ENCODE measurements at regions not wholly inside any gene's neighbourhood (a gene's known extent, or its start where the extent isn't known, plus 50 kb on each side); places are given as distances from the start of the nearest gene placed in this dataset.
"Not testable (repeated sequence)": the region's sequence is repeated elsewhere in the genome, so short reads cannot be mapped to it uniquely, and the experiment has no call there.

DNA sequence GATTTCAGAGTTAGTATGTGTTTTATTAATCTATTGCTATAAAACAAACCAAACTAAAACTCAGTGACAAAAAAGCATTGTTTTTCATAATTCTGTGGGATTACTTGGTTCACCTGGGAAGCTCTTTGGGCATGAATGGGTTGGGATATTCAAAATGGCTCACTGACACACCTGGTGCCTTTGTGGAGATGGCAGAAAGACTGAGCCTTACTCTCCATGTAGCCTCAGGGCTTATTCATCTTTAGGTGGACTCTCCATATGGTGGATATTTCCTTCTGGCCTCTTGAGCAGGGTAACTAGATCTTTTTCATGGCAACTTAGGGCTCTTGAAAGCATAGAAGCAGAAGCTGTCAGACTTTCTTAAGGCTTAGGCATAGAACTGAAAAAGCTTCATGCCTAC is 1102.8 kb upstream of the SEL1L start:
- no peaks in the 10 kb centered on the region for H3K27me3 Mint-ChIP-seq
- no peaks in the 10 kb centered on the region for H3K36me3 Mint-ChIP-seq (ENCODE audit: low read depth)
- H3K9me3 Mint-ChIP-seq = no peaks in the 10 kb centered on the region
- H3K4me1 Mint-ChIP-seq = no peaks in the 10 kb centered on the region
- intact Hi-C loops (cut with micrococcal nuclease) = no loop called here
- DNase-seq = no peak
- H3K4me3 Mint-ChIP-seq = no peak overlapping the region
- H3K27ac Mint-ChIP-seq = no peak overlapping the region

DNA sequence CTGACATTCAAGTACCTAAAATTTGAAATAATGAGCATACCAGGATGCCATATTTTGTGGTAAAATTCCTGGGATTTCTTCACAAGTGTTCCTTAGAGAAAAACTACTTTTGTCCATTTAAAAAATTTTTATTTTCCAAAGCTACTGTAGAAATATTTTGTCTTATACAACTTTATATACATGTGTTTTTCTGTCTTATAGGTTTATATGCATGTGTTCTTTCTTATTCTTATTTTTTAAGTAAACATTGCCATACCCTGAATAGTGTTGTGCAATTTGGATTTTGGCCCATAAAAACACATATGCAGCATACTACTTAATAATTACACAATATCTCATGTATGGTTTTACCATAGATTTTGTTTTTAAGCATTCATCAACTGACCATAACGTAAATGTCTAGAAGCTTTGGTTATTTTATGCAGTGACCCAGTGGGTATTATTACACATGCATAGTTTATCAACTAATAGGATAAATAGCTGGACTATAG is 1107.4 kb upstream of the SEL1L start:
- intact Hi-C loops (cut with micrococcal nuclease) = no loop called here
- H3K36me3 Mint-ChIP-seq (ENCODE audit: low read depth) = no peaks in the 10 kb centered on the region
- no peaks in the 10 kb centered on the region for H3K27me3 Mint-ChIP-seq

DNA sequence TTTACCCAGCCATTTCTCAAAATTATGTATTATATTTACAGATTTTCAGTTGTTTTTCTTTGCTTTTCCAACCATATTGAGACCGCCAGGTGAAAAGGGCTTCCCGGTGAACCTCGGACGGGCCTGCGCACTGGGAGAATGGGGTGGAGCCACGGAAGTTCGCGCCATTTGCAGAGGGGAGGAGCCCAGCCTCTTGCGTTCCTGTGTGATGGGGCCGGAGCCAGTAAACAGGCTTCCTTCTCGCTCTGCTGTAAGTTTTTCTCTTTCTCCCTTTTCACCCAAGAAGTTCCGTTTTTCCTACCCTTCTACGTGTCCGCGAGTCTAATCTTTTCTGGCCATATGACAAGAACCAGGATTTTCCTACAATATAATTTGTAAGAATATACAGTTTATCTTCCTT is 1108.8 kb upstream of the SEL1L start:
- Mint-ChIP-seq H3K4me3 (peak overlapping the region; percentile 65), H3K9me3 (no peaks in the 10 kb centered on the region), H3K27me3 (no peaks in the 10 kb centered on the region), H3K4me1 (no peaks in the 10 kb centered on the region), H3K36me3 (ENCODE audit: low read depth) (no peaks in the 10 kb centered on the region), H3K27ac (no peak overlapping the region)
- intact Hi-C loops (cut with micrococcal nuclease) = no loop called here
- peak; percentile 74 for DNase-seq

More for the DNA sequence above, 1107.4 kb upstream of the SEL1L start:
- no peak for DNase-seq
- Mint-ChIP-seq H3K9me3 (no peaks in the 10 kb centered on the region), H3K27ac (no peak overlapping the region), H3K4me1 (no peaks in the 10 kb centered on the region), H3K4me3 (no peak overlapping the region)

DNA sequence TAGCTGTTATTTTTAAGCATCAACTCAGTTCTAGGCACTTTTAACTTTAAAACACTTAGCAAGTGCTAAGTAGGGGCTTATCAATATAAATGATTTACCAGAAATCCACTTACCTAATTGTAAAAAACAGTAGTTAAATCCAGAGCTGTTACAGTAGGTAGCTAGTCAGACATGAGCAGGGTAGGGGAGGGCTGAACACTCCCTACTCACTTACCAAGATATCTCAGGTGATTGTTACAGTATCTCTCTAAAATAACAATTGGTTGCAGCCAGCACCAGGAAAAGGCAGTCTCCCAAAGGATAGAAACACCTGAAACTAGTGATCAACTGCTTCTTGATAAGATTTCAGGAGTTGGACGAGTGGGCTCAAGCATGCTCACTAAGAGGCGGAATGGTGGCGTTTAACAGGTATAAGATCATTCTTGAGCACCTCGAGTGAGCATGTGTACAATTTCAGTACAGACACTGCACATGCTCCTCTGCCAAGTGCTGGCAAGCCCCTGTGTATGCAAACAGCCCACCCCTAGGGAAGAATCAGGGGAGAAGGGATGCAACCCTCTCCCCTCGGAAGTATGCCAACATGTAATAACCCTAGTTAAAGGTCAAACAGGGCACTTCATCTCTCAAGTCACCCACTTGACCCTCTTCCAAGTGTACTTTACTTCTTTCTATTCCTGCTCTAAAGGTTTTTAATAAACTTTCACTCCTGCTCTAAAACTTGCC is 1113.6 kb upstream of the SEL1L start:
- no peaks in the 10 kb centered on the region for H3K4me1 Mint-ChIP-seq
- no peaks in the 10 kb centered on the region for H3K27me3 Mint-ChIP-seq
- intact Hi-C loops (cut with micrococcal nuclease) = no loop called here
- H3K36me3 Mint-ChIP-seq (ENCODE audit: low read depth) = no peaks in the 10 kb centered on the region
- no peak overlapping the region for H3K4me3 Mint-ChIP-seq
- H3K27ac Mint-ChIP-seq = no peak overlapping the region
- DNase-seq = no peak
- no peaks in the 10 kb centered on the region for H3K9me3 Mint-ChIP-seq

DNA sequence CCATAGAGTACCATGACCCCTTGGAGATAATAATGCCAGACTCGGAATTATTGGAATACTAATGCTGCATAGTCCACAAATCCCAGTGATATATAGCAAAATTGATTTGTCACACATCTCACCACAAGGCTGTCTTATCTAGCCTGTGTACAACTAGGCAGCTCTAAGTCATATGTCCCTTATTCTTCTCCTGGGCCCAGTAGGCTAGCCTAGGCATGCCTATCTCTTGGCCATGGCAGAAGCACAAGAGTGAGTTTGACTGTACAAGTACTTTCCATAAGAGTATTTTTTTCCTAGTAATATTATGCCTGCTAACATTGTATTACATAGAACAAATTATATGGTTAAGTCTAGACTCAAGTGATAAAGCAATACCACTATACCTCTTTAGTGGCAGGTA is 1122.1 kb upstream of the SEL1L start:
- Mint-ChIP-seq H3K27me3 (no peaks in the 10 kb centered on the region), H3K4me1 (no peaks in the 10 kb centered on the region), H3K27ac (no peak overlapping the region)

DNA sequence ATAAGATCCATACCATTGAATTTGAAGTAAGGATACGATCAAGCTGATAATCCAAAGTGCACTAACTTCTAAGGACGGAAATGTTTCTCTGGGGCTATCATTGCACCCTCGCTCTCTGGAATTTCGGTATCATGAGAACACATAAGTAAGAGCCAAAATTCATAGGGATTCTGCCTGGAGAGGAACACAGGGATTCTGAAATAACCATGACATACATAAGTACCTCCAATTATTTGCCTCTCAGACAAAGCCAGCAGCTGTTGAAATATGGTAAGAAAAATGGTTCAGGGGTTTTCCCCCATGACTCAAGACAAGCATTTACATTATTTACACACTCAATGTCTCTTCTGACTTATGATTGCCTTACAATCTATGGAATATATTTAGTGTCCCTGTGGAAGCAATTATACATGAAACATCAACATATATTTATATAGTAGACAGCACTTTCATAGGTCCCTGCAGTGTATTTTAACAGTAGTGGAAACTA is 1123.6 kb upstream of the SEL1L start:
- H3K27ac Mint-ChIP-seq = no peak overlapping the region
- no peaks in the 10 kb centered on the region for H3K4me1 Mint-ChIP-seq
- H3K36me3 Mint-ChIP-seq (ENCODE audit: low read depth) = no peaks in the 10 kb centered on the region
- H3K27me3 Mint-ChIP-seq = no peaks in the 10 kb centered on the region
- no peak overlapping the region for H3K4me3 Mint-ChIP-seq
- intact Hi-C loops (cut with micrococcal nuclease) = no loop called here
- DNase-seq = no peak
- no peaks in the 10 kb centered on the region for H3K9me3 Mint-ChIP-seq

More for the DNA sequence above, 1122.1 kb upstream of the SEL1L start:
- H3K36me3 Mint-ChIP-seq (ENCODE audit: low read depth) = no peaks in the 10 kb centered on the region
- H3K4me3 Mint-ChIP-seq = no peak overlapping the region
- intact Hi-C loops (cut with micrococcal nuclease) = no loop called here
- no peaks in the 10 kb centered on the region for H3K9me3 Mint-ChIP-seq
- DNase-seq = no peak

DNA sequence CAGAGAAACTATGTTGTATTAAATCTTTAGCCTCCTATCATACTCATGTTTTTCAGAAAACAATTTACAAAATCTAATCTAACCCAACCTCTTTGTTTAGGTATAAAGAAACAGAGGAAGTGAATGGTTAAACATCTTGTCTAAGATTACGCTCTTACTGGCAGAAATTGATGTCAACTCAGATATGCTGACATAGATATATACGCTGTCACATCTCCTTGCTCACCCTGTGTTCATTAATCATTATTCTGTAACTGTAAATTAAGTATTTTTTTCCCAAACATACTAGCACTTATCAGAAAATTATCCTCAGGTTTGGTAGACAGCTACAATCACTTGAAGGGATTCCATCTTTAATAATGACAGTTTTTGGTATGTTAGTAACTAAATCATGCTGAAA is 1127.6 kb upstream of the SEL1L start:
- DNase-seq = no peak
- Mint-ChIP-seq H3K27me3 (no peaks in the 10 kb centered on the region), H3K27ac (no peak overlapping the region), H3K4me1 (no peaks in the 10 kb centered on the region), H3K9me3 (no peaks in the 10 kb centered on the region), H3K4me3 (no peak overlapping the region), H3K36me3 (ENCODE audit: low read depth) (no peaks in the 10 kb centered on the region)
- intact Hi-C loops (cut with micrococcal nuclease) = no loop called here

DNA sequence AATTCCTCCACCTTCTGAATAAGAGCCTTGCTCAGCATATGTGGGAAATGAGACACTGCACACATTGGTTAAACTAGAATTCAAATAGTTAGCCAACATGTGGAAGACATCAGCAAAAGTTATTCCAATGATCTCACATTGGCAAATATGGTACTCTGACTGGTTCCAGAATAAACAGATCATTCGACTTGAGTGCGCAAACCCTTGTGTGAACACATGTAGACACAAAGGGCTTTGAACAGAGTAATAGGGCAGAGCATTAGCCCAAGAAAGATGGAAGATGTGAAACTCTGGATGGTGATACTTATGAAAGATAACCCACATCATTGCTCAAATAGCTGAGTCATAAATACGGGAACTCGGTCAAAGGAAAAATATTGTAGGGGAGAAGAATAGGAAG is 1133.4 kb upstream of the SEL1L start:
- intact Hi-C loops (cut with micrococcal nuclease) = no loop called here
- peaks cover 4% of the 10 kb centered on the region for H3K9me3 Mint-ChIP-seq
- H3K27ac Mint-ChIP-seq = no peak overlapping the region
- no peaks in the 10 kb centered on the region for H3K36me3 Mint-ChIP-seq (ENCODE audit: low read depth)
- DNase-seq = no peak
- H3K4me1 Mint-ChIP-seq = no peaks in the 10 kb centered on the region
- H3K27me3 Mint-ChIP-seq = no peaks in the 10 kb centered on the region
- H3K4me3 Mint-ChIP-seq = no peak overlapping the region

DNA sequence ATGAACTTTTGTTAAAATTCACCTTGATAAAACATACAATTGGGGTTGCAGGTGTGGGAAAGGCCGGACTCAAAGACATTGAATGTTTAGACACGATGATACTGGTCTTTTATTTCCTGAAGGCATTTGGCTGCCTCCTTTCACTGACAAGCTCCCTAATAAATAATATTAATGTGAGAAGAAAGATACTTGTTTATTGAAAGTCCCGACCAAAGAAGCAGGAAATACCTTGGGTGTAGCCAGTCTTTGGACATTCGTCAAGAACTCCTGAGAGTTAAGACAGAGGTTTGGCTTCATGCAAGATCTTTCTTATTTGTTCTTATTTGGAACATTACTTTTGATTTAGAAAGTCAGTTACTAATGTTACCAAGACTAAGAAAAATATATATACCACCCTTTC is 1133.8 kb upstream of the SEL1L start:
- DNase-seq = no peak
- Mint-ChIP-seq H3K27ac (no peak overlapping the region), H3K27me3 (no peaks in the 10 kb centered on the region), H3K9me3 (peaks cover 4% of the 10 kb centered on the region), H3K4me3 (no peak overlapping the region), H3K4me1 (no peaks in the 10 kb centered on the region), H3K36me3 (ENCODE audit: low read depth) (no peaks in the 10 kb centered on the region)
- intact Hi-C loops (cut with micrococcal nuclease) = no loop called here

DNA sequence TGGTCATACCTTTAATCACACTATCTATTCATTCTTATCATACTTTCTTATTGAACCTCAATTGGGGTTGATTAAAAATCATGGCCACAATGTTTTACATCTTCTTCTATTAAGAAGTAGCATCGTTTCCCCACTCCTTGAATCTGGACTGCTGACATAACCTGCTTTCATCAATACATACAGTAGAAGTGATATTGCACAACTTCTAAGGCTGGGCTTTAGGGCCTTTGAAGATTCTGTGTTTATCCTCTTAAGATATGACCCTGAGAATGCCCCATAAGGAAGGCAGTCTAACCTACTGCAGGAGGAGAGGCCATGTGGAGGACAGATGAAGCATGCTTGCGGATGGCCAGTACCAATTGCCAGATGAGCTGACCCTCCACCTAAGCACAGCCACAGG is 1142.8 kb upstream of the SEL1L start:
- H3K4me3 Mint-ChIP-seq = no peak overlapping the region
- H3K4me1 Mint-ChIP-seq = no peaks in the 10 kb centered on the region
- H3K9me3 Mint-ChIP-seq = peaks cover 3% of the 10 kb centered on the region
- H3K36me3 Mint-ChIP-seq (ENCODE audit: low read depth) = no peaks in the 10 kb centered on the region
- H3K27me3 Mint-ChIP-seq = no peaks in the 10 kb centered on the region
- H3K27ac Mint-ChIP-seq = no peak overlapping the region
- no peak for DNase-seq
- intact Hi-C loops (cut with micrococcal nuclease) = no loop called here

DNA sequence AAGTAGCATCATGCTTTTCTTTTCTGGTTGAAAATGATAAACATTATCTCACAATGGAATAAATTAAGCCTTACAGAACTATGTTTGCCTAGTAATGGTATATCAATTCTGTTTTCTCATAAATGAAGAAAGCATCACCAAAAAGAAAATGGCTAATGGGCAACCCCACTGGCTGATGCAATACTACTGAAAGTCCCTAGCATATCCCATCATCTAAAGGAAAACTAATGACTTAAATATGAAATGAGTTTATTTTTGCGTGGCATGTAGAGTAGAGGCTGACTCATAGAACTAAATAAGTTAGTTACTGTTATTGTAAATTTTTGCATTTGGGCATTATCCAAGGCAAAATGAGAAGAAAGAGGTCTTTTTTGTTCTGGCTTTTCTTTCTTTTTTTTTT is 1156.3 kb upstream of the SEL1L start:
- Mint-ChIP-seq H3K27me3 (no peaks in the 10 kb centered on the region), H3K4me1 (no peaks in the 10 kb centered on the region), H3K9me3 (peaks cover 3% of the 10 kb centered on the region), H3K4me3 (no peak overlapping the region), H3K27ac (no peak overlapping the region), H3K36me3 (ENCODE audit: low read depth) (no peaks in the 10 kb centered on the region)
- DNase-seq = no peak
- intact Hi-C loops (cut with micrococcal nuclease) = no loop called here

DNA sequence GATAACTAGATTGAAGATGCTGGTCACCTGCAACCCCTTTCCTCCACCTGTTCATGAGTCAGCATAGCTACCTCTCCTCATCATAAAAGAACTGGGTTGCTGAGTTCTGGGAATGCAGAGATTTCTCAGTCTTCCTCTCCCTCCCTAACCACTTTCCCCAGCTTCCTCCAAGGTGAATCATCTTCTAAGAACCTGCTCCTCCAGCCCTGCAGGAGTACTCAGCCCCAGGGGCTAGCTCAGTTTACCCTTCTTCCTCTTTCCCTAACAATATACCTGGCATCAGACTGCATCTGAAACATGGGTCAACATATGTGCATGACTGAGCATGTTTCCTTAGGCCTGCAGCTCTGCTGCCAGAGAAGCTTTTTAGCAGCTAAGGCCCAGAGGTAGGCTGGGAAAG is 1157.5 kb upstream of the SEL1L start:
- H3K36me3 Mint-ChIP-seq (ENCODE audit: low read depth); intact Hi-C loops (cut with micrococcal nuclease); H3K9me3 Mint-ChIP-seq; H3K27me3 Mint-ChIP-seq; H3K27ac Mint-ChIP-seq; DNase-seq; H3K4me1 Mint-ChIP-seq; H3K4me3 Mint-ChIP-seq: not testable (repeated sequence)

DNA sequence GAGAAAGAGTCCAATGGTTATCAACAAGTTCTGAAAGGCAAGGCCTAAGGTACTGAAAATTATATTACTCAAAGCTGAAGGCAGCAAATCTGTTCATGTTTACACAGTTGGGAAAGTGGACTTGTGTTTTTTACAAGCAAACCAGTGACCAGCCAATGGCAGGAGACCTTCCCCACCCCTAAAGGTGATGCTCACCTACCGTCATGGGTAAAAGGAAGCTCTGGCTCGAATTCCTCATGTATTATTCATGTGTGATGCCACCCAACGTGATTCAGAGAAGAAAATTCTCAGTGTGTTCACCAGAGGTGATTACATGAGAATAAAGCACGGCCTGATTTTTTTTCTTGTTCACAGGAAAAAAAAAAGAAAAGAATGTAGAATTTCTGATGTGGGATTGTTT is 1161.2 kb upstream of the SEL1L start:
- DNase-seq = no peak
- intact Hi-C loops (cut with micrococcal nuclease) = no loop called here
- Mint-ChIP-seq H3K4me1 (no peaks in the 10 kb centered on the region), H3K36me3 (ENCODE audit: low read depth) (no peaks in the 10 kb centered on the region), H3K9me3 (peaks cover 3% of the 10 kb centered on the region), H3K27ac (no peak overlapping the region), H3K4me3 (no peak overlapping the region), H3K27me3 (no peaks in the 10 kb centered on the region)

DNA sequence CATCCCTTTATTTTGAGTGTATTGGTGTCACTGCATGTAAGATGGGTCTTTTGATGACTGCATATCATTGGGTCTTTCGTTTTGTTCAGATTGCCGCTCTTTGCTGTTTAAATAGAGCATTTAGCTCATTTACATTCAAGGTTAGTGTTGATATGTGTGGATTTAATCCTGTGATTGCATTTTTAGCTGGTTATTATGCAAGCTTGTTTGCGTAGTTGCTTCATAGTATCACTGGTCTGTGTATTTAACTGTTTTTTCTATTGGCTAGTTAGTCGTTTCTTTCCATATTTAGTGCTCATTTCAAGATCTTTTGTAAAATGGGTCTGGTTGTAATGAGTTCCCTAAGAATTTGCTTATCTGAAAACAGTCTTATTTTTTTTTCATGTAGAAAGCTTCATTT is 1170.6 kb upstream of the SEL1L start:
- Mint-ChIP-seq H3K27ac (no peak overlapping the region), H3K36me3 (ENCODE audit: low read depth) (no peaks in the 10 kb centered on the region), H3K9me3 (no peaks in the 10 kb centered on the region), H3K27me3 (no peaks in the 10 kb centered on the region), H3K4me3 (no peak overlapping the region), H3K4me1 (no peaks in the 10 kb centered on the region)
- no peak for DNase-seq
- intact Hi-C loops (cut with micrococcal nuclease) = no loop called here

DNA sequence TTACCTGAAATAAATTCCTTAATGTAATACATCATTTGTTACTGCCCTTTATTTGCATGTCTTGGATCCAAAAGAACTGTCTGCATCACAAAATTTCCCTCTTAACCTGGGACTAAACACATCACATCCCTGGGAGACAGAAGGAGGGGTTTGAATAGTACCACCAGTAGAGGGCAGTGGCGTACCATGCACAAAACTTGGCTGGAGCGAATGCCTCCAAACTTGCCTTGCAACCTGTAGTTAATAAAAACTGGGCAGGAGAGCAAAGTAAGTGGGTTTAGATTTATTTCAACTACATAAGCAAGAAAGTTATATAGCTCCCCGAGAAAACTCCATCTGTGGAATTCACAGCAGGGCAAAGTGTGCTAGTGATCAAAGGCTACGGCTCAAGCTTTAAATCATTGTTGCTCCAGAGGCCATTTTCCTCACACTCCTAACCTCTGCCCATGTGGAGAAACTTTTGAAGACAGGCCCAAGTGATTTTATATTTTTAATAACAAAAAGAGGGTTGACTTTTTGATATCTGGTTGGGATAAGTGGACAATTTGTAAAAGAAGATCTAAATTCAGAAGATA is 1176.7 kb upstream of the SEL1L start:
- H3K4me3 Mint-ChIP-seq = no peak overlapping the region
- no peak overlapping the region for H3K27ac Mint-ChIP-seq
- H3K36me3 Mint-ChIP-seq (ENCODE audit: low read depth) = no peaks in the 10 kb centered on the region
- intact Hi-C loops (cut with micrococcal nuclease) = loop anchor here (5.0 kb wide), 1 partner anchor 752 kb away; no protein-coding TSS in a partner anchor
- peak; percentile 77 for DNase-seq
- no peaks in the 10 kb centered on the region for H3K27me3 Mint-ChIP-seq
- no peaks in the 10 kb centered on the region for H3K4me1 Mint-ChIP-seq
- no peaks in the 10 kb centered on the region for H3K9me3 Mint-ChIP-seq
